ENCODE measurements at regions not wholly inside any gene's neighbourhood (a gene's known extent, or its start where the extent isn't known, plus 50 kb on each side); places are given as distances from the start of the nearest gene placed in this dataset.

DNA sequence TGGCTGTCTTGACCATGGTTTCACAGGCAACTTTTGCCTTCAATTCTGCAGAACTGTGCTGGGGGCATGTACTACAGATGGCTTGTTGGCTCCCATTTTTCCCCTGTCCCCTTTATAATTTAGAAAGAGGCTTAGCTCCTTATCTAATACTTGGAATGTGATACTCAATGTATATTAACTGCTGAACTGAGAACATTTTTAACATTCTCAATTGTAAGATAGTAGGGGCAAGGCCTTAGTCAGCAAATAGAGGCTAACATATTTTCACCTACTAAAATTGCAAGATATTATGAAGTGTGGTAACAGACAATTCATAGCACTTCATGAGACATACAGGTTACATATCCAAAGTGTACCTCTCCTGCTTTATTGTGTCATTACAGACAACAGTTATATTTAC, 118.1 kb upstream of the ZNF366 start:
- Histone ChIP-seq H4K20me1 (replicated peaks; ENCODE audit: insufficient read depth) (no peaks in the 10 kb centered on the region), H3K4me3 (no peak overlapping the region), H3K27me3 (ENCODE audit: insufficient read depth) (no peaks in the 10 kb centered on the region), H3K36me3 (ENCODE audit: insufficient read depth) (no peaks in the 10 kb centered on the region), H3K4me2 (no peak overlapping the region), H3K9me2 (ENCODE audit: insufficient read depth) (peaks cover 9% of the 10 kb centered on the region), H2AFZ (no peak overlapping the region), H3K27ac (ENCODE audit: low read depth) (no peak overlapping the region), H3F3A (replicated peaks; ENCODE audit: low read depth) (no peaks in the 10 kb centered on the region), H3K4me1 (ENCODE audit: insufficient read depth) (no peaks in the 10 kb centered on the region), H3K79me2 (replicated peaks; ENCODE audit: insufficient read depth) (no peaks in the 10 kb centered on the region)
- ATAC-seq (no peak), DNase-seq (ENCODE audit: low spot score) (no peak)
- Mint-ChIP-seq H3K27me3 (ENCODE audit: insufficient read depth, low read depth, poor library complexity) (peaks cover 2% of the 10 kb centered on the region), H3K9me3 (no peaks in the 10 kb centered on the region), H3K36me3 (ENCODE audit: low read depth) (no peaks in the 10 kb centered on the region), H3K4me1 (0 out of 3 replicates have a peak, but pooled peaks cover 2% of the 10 kb centered on the region), H3K4me3 (no peak overlapping the region), H3K27ac (no peak overlapping the region)
- TF ChIP-seq STAT1 (IDR thresholded peaks at IDR 0.05; ENCODE audit: unreplicated experiment), result no peak
- no peak for TF ChIP-seq ZNF114 (CRISPR knock-in tag; IDR thresholded peaks at IDR 0.05)
- TF ChIP-seq EZH2 (IDR thresholded peaks at IDR 0.05; ENCODE audit: low read depth, unreplicated experiment), result no peak
- no peak for TF ChIP-seq CREB1 (CRISPR knock-in tag; IDR thresholded peaks at IDR 0.05; ENCODE audit: low read depth)
- TF ChIP-seq EZH2phosphoT487 (IDR thresholded peaks at IDR 0.05; ENCODE audit: unreplicated experiment), result no peak
- TF ChIP-seq JUNB (IDR thresholded peaks at IDR 0.05; ENCODE audit: unreplicated experiment), result no peak

- Mint-ChIP-seq H3K36me3 (ENCODE audit: low read depth) (no peaks in the 10 kb centered on the region), H3K4me3 (no peak overlapping the region), H3K9me3 (no peaks in the 10 kb centered on the region), H3K4me1 (peaks cover 5% of the 10 kb centered on the region; the same call in 2 of the 3 replicates), H3K27ac (no peak overlapping the region), H3K27me3 (ENCODE audit: insufficient read depth, low read depth, poor library complexity) (peaks cover 3% of the 10 kb centered on the region)
- Histone ChIP-seq H3F3A (replicated peaks; ENCODE audit: low read depth) (no peaks in the 10 kb centered on the region), H3K4me1 (ENCODE audit: insufficient read depth) (peaks cover 2% of the 10 kb centered on the region; the same call in 1 of the 2 replicates), H3K27me3 (ENCODE audit: insufficient read depth) (no peaks in the 10 kb centered on the region), H4K20me1 (replicated peaks; ENCODE audit: insufficient read depth) (no peaks in the 10 kb centered on the region), H3K4me2 (no peak overlapping the region), H3K36me3 (ENCODE audit: insufficient read depth) (no peaks in the 10 kb centered on the region), H2AFZ (no peak overlapping the region), H3K27ac (ENCODE audit: low read depth) (no peak overlapping the region), H3K79me2 (replicated peaks; ENCODE audit: insufficient read depth) (no peaks in the 10 kb centered on the region), H3K9me2 (ENCODE audit: insufficient read depth) (peaks cover 9% of the 10 kb centered on the region), H3K4me3 (no peak overlapping the region)
- ATAC-seq, result no peak
- DNase-seq (ENCODE audit: low spot score), result no peak
- no peak for TF ChIP-seq STAT1 (IDR thresholded peaks at IDR 0.05; ENCODE audit: unreplicated experiment)
- TF ChIP-seq EZH2phosphoT487 (IDR thresholded peaks at IDR 0.05; ENCODE audit: unreplicated experiment), result no peak
- TF ChIP-seq NANOG (IDR thresholded peaks at IDR 0.05; ENCODE audit: borderline replicate concordance), result no peak
- TF ChIP-seq ETS1 (IDR thresholded peaks at IDR 0.05), result no peak
- TF ChIP-seq, protein P1, sequence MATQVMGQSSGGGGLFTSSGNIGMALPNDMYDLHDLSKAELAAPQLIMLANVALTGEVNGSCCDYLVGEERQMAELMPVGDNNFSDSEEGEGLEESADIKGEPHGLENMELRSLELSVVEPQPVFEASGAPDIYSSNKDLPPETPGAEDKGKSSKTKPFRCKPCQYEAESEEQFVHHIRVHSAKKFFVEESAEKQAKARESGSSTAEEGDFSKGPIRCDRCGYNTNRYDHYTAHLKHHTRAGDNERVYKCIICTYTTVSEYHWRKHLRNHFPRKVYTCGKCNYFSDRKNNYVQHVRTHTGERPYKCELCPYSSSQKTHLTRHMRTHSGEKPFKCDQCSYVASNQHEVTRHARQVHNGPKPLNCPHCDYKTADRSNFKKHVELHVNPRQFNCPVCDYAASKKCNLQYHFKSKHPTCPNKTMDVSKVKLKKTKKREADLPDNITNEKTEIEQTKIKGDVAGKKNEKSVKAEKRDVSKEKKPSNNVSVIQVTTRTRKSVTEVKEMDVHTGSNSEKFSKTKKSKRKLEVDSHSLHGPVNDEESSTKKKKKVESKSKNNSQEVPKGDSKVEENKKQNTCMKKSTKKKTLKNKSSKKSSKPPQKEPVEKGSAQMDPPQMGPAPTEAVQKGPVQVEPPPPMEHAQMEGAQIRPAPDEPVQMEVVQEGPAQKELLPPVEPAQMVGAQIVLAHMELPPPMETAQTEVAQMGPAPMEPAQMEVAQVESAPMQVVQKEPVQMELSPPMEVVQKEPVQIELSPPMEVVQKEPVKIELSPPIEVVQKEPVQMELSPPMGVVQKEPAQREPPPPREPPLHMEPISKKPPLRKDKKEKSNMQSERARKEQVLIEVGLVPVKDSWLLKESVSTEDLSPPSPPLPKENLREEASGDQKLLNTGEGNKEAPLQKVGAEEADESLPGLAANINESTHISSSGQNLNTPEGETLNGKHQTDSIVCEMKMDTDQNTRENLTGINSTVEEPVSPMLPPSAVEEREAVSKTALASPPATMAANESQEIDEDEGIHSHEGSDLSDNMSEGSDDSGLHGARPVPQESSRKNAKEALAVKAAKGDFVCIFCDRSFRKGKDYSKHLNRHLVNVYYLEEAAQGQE (IDR thresholded peaks at IDR 0.05; ENCODE audit: unreplicated experiment), result no peak
- no peak for TF ChIP-seq EZH2 (IDR thresholded peaks at IDR 0.05; ENCODE audit: low read depth, unreplicated experiment)
- no peak for TF ChIP-seq POLR2AphosphoS5 (IDR thresholded peaks at IDR 0.05; ENCODE audit: low read depth)
- no peak for TF ChIP-seq JUNB (IDR thresholded peaks at IDR 0.05; ENCODE audit: unreplicated experiment)
- no peak for TF ChIP-seq CTCF (conservative IDR thresholded peaks at IDR 0.05; ENCODE audit: low read depth in 2 of 2)
Observed at GRCh38 chr5:72624641-72625236, 117.5 kb upstream of the ZNF366 start.
